C1 segment of cervical spinal cord (tissue), 14 donors: ENCODE measurements at regions not wholly inside any gene's neighbourhood (a gene's known extent, or its start where the extent isn't known, plus 50 kb on each side); places are given as distances from the start of the nearest gene placed in this dataset.

Source experiments
- DNase-seq, 14 donors: peaks; one replicate each; lab custom pipeline; 2025; lab: John Stamatoyannopoulos, UW

DNA sequence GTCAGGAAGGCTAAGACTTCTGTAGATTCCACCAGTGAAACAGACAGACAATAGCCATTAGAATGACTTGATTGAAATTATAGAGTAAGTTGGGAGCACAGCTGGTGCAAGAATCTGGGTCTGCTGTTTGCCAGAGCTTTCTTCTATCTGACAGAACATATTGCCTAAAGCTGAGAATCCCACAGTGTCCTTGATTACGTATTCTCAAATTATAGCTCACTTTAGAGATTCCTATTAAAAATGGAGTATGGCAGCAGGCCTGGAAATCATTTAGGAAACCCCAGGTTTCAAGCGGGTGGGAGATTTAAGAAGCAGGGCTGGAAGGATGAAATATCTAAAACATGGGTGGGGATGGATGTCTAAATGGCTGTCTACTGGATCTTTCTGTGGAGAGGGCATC is 639.7 kb upstream of the CXADR start:
- DNase-seq: no peak

DNA sequence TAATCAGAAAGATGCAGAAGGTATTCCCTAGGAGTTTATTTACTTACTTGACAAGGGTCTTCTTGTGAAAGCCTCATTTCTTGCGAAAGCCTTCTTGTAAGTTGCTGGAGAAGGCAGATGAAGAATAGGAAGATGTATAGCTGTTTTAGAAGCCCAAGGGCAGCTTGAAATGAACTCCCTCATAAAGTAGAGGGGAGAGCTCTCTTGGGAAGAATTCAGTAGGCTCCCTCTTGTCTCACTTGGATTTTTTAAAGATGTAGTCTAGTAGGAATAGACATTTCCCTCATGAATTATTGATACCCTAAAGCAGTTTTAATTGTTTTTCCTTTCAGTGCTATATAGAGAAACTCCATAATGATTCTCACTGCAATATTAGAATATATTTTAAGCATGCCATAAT is 639.2 kb upstream of the CXADR start:
- DNase-seq: no peak

DNA sequence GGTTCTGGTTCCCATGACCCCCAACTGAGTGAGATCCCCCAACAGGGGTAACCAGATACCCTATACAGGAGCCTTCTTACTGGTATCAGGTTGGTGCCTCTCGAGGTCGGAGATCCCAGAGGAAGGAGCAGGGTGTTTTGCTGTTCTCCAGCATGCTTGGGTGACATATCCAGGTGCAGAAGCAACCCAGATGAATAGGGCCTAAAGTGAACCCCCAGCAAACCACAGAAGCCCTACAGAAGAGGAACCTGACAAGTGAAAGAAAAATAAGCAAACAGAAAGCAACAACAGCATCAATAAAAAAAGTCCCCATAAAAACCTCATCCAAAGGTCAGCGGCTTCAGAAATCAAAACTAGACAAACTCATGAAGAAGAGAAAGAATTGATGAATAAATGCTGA is 633.4 kb upstream of the CXADR start:
- DNase-seq: no peak

GRCh38 chr21:16891821-16892220 is 621.0 kb upstream of the CXADR start:
- DNase-seq: no peak

GRCh38 chr21:16900685-16901084 is 612.2 kb upstream of the CXADR start:
- no peak for DNase-seq

GRCh38 chr21:16908077-16908476 is 604.8 kb upstream of the CXADR start:
- DNase-seq: no peak

DNA sequence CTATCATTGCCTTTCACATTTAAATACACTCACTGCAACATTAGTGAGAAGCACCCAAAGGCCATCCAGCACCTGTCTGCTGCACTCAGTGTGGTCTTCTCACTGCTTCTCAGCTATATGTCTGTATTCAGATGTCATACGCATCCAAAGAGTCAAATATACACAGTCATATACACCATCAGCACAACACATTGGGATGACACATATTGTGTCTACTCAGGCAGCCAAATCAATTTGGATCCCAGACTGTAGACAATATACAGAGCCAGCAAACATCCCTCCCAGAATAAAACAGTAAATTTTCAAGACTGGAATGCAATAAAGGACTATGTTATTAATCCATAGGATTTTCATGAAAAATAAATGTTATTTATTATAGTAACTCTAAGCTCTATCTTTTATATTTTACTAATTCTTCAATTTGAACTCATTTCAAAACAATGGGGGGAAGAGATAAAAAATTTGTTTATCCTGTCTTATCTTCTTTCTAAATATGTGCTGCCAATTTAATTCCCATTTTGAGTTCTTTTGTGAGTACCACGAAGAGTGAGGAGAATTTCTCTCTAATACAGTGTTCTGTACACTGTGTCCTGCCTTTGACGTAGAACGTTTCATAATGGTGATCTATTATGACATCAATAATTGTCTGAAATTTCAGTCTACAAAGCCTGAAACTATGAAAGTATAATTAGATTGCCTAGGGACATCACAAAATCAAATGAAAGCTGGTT is 602.2 kb upstream of the CXADR start:
- DNase-seq: no peak

- no peak for DNase-seq
These were observed 601.7 kb upstream of the CXADR start for GRCh38 chr21:16911166-16911607.

DNA sequence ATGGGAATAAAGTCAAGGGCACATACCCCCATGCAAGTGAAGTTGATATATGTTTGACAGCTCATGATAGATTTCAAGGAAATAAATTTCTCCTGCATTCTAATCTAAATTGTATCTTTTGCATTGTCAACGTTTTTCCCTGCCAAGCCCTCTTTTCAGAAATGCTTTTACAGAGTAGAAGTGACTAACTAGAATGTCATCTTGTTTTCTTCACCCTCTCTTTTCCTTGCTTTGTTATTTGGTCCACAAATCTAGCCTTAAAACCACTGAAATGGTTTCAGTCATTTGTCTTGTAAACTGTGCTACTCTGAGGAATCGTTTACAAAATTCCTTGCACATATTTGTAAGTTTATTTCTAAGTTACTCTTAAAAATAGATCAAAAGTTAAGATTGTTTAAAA is 600.8 kb upstream of the CXADR start:
- DNase-seq: no peak

GRCh38 chr21:16913010-16913409 is 599.8 kb upstream of the CXADR start:
- DNase-seq: no peak

- DNase-seq: no peak
These were observed 584.4 kb upstream of the CXADR start for GRCh38 chr21:16928439-16928838.

GRCh38 chr21:16932314-16932713 is 580.5 kb upstream of the CXADR start:
- DNase-seq: no peak

DNA sequence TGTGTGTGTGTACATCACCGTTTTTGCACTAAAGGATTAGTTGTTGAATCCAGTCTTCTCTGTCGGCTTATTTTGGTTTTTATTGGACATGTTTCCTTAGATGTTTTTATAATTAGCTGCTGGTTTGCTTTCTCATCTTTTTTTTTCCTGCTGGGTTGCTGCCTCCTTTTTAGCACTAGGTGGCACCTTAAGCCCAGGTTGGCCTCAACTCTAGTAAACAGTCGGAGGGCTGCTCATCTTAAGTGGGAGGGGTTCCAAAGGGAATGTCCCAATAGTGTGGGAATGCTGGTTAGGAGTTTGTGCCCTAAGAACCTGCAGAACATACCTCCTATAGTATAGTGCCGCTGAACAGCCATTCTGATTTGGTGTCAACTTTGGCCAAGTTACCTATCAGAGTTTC is 570.1 kb upstream of the CXADR start:
- DNase-seq: no peak

GRCh38 chr21:16943231-16943630 is 569.6 kb upstream of the CXADR start:
- DNase-seq: no peak

DNA sequence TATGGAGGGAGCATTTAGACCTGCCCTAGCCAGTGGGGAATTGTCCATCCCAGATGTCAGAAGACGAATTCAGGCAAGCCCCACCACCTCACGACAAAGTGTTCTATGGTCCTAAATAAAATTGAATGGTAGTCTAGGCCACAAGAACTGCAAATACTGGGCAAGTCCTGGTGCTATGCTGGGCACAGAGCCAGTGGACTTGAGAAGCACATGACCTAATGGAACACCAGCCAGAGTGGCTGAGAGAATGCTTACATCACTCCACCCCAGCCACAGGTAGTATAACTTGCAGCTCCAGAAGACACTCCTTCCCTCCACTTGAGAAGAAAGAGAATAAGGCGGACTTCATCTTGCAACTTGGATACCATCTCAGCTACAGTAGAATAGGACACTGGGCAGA is 567.3 kb upstream of the CXADR start:
- DNase-seq: no peak

- DNase-seq: no peak
These were observed 556.0 kb upstream of the CXADR start for GRCh38 chr21:16956824-16957223.

- DNase-seq: no peak
These were observed 547.4 kb upstream of the CXADR start for GRCh38 chr21:16965424-16965823.

DNA sequence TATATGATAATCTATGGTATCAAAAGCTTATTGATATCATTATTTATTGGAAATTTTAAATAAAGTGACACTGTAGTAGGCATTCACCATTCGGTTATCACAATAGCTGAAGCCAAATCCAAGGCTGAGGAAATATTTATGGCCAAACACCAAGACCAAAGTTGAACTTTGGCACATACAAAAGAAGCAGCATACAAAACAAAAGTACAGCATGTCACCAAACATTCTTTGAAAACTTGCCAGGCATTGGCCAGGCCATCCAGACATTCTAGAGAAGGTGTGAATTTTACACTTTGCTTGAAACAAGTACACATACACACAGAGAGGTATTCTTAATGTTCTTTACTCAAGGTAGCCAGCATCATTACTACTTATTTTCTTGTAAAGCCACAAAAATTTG is 544.4 kb upstream of the CXADR start:
- DNase-seq: no peak

DNA sequence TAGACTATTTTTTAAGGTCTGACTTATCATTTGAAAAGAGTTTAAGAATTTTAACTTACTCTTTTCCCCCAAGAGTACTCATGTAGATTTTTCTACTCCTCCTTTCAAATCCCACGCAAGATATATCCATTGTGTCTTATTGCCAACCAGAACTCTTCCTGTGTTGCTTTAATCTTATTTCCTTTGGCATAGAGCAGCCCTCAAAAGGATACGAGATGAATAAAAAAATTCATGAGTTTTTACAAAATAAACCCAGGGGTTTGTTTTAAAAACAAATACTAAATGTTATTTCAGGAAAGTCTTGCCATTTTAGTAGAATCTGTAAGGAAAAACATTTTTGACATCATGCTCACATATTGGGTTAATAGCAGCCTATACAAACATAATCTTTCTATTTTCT is 543.2 kb upstream of the CXADR start:
- DNase-seq: no peak

DNA sequence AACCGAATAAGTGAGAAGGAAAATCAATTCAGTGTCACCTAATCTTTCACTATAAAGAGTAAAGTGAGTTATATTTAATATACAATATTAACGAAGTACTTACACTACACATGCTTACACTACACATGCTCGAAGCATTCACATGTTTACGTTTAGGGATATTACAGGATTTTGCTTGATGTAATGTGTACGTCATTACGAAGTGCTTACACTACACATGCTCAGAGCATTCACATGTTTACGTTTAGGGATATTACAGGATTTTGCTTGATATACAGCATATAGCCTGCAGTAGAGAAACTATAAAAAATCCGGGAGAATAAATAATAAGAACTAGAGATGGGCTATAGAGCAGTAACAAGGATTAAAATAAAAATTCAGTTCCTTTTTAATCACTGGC is 538.8 kb upstream of the CXADR start:
- no peak for DNase-seq

DNA sequence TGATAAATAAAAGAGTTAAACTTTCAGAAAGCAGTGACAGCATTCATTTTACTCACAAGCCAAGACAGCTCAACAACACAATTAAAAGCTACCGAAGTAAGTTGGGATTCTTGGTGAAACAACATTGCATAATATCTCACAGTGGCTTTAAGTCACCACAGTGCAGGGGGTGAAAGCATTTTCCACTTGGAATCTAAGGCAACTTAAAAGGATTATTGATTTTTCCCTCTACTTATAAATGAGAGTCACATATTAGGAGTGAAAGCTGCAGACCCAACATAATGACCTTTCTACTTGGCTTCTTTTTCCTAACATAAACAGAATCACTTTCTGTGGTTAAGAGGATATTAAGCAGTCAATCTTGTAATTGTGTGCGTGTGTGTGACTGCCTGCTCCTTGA is 536.6 kb upstream of the CXADR start:
- no peak for DNase-seq

- no peak for DNase-seq
These were observed 534.4 kb upstream of the CXADR start for GRCh38 chr21:16978309-16978895.

GRCh38 chr21:16979574-16979973 is 533.3 kb upstream of the CXADR start:
- no peak for DNase-seq

GRCh38 chr21:16983420-16983819 is 529.4 kb upstream of the CXADR start:
- DNase-seq: no peak
